ENCODE measurements at regions not wholly inside any gene's neighbourhood (a gene's known extent, or its start where the extent isn't known, plus 50 kb on each side); places are given as distances from the start of the nearest gene placed in this dataset.

DNA sequence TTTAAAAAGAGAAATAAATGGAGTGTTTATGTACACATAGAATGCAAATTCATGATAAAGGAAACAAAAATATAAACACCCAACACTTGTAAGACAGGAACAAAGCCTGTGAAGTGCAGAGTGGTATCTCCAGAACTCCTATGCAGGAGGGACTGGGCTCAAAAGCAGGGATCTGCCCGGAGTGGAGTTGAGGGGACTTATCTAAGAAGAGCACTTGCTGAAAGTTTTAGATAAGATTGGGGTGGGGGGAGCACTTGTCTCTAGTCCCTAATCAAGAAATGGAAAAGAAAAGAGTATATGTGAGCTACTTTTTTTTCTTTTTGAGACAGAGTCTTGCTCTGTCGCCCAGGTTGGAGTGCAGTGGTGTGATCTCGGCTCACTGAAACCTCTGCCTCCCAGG is 840.4 kb downstream of the MAT2B start:
- Mint-ChIP-seq H3K9me3 (peaks cover 0 to 10% (median 2%) of the 10 kb centered on the region in 7 donors), H3K4me1 (no peaks in the 10 kb centered on the region), H3K27ac (no peak overlapping the region), H3K4me3 (no peak overlapping the region), H3K36me3 (no peaks in the 10 kb centered on the region), H3K27me3 (ENCODE audit: low read depth in 3 of 3) (peaks cover 1 to 2% (median 2%) of the 10 kb centered on the region in 3 donors)
- H3K4me3 ChIP-seq (replicated peaks in 1 of 3; ENCODE audit: low read depth in 2 of 3, low read length in 3 of 3): no peak overlapping the region
- no peaks in the 10 kb centered on the region for H3K9me3 ChIP-seq (replicated peaks in 1 of 2; ENCODE audit: control insufficient read depth in 1 of 2, insufficient read depth in 1 of 2, low read length in 2 of 2)
- no peak for TF ChIP-seq CTCF (IDR thresholded peaks at IDR 0.05)
- H3K9ac ChIP-seq (ENCODE audit: insufficient read depth, low read length, poor library complexity, severe bottlenecking): no peak overlapping the region
- intact Hi-C loops (cut with micrococcal nuclease): no loop called here
- H4K20me1 ChIP-seq (ENCODE audit: insufficient read depth, low read length): no peaks in the 10 kb centered on the region
- no peaks in the 10 kb centered on the region for H3K36me3 ChIP-seq (replicated peaks in 1 of 2; ENCODE audit: control insufficient read depth in 1 of 2, insufficient read depth in 2 of 2, low read length in 2 of 2)
- no peaks in the 10 kb centered on the region for H3K27me3 ChIP-seq (ENCODE audit: control insufficient read depth in 2 of 2, insufficient read depth in 2 of 2, low read length in 2 of 2)
- 83% methylated on average over 1 of the region's 3 CpGs for WGBS (ENCODE audit: insufficient coverage)
- no peaks in the 10 kb centered on the region for H3K4me1 ChIP-seq (ENCODE audit: control insufficient read depth in 1 of 2, insufficient read depth in 2 of 2, low read length in 2 of 2)
- no peak for DNase-seq
- no peak overlapping the region for H3K4me2 ChIP-seq (replicated peaks; ENCODE audit: extremely low read depth, low read length, poor library complexity, severe bottlenecking)
- no peaks in the 10 kb centered on the region for H3K79me2 ChIP-seq (ENCODE audit: insufficient read depth, low read length)
- H3K27ac ChIP-seq (ENCODE audit: low read depth in 1 of 2, low read length in 2 of 2): no peak overlapping the region
- H2AFZ ChIP-seq (ENCODE audit: insufficient read depth, low read depth, low read length, poor library complexity, severe bottlenecking): no peak overlapping the region

DNA sequence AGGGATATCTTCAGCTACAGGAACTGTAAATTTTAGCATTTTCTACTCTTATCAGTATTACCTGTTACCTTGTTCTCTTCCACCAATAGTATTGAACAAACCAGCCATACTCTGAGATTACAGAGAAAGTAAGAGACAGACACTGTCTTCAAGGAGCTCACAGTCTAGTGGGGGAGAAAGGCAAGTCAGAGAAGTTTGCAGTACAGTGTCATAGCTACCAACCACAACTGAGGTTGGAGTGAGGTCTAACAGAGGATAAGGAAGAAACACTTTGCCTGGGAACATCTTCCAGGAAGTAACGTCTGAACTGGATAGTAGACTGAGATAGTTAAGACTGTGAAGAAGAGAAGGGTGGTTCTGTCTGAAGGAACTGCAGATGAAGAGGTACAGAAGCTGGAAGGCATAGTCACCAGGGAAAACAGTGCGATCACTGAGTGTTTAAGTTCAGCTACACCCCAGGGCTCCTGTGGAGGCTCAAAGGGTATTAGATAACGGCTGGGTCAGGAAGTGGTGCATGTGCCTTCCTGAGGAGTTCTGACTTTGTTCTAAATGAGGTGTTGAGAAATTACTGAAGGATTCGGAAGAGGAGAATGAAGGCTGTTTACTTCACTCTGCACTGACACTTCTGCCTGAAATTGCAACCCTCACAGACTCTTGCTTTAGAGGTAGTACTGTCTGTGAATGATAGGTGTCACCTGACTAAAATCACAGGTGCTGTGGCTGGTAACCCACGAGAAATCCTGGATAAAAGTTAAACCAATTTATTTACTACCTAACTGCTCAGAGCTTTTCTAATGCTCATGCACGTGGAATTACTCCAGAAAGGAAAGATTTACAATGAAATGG is 841.6 kb downstream of the MAT2B start:
- no peak overlapping the region for H3K27ac Mint-ChIP-seq

More for the DNA sequence above, 841.6 kb downstream of the MAT2B start:
- no peaks in the 10 kb centered on the region for H3K36me3 ChIP-seq (replicated peaks in 1 of 2; ENCODE audit: control insufficient read depth in 1 of 2, insufficient read depth in 2 of 2, low read length in 2 of 2)
- intact Hi-C loops (cut with micrococcal nuclease): no loop called here
- H3K27me3 Mint-ChIP-seq (ENCODE audit: low read depth in 3 of 3): peaks cover 0 to 2% (median 1%) of the 10 kb centered on the region in 3 donors
- WGBS (ENCODE audit: insufficient coverage): 26% methylated on average over 3 of the region's 6 CpGs
- no peaks in the 10 kb centered on the region for H3K27me3 ChIP-seq (ENCODE audit: control insufficient read depth in 2 of 2, insufficient read depth in 2 of 2, low read length in 2 of 2)
- H3K4me3 Mint-ChIP-seq: no peak overlapping the region
- H3K36me3 Mint-ChIP-seq: no peaks in the 10 kb centered on the region
- no peak overlapping the region for H3K9ac ChIP-seq (ENCODE audit: insufficient read depth, low read length, poor library complexity, severe bottlenecking)
- no peak overlapping the region for H3K27ac ChIP-seq (ENCODE audit: low read depth in 1 of 2, low read length in 2 of 2)
- H3K9me3 ChIP-seq (replicated peaks in 1 of 2; ENCODE audit: control insufficient read depth in 1 of 2, insufficient read depth in 1 of 2, low read length in 2 of 2): no peaks in the 10 kb centered on the region
- no peaks in the 10 kb centered on the region for H3K4me1 ChIP-seq (ENCODE audit: control insufficient read depth in 1 of 2, insufficient read depth in 2 of 2, low read length in 2 of 2)
- no peak for TF ChIP-seq CTCF (IDR thresholded peaks at IDR 0.05)
- no peaks in the 10 kb centered on the region for H3K79me2 ChIP-seq (ENCODE audit: insufficient read depth, low read length)
- no peak for DNase-seq
- no peak overlapping the region for H2AFZ ChIP-seq (ENCODE audit: insufficient read depth, low read depth, low read length, poor library complexity, severe bottlenecking)
- peaks cover 0 to 11% (median 2%) of the 10 kb centered on the region in 7 donors for H3K9me3 Mint-ChIP-seq
- no peak overlapping the region for H3K4me3 ChIP-seq (replicated peaks in 1 of 3; ENCODE audit: low read depth in 2 of 3, low read length in 3 of 3)
- no peaks in the 10 kb centered on the region for H3K4me1 Mint-ChIP-seq
- no peak overlapping the region for H3K4me2 ChIP-seq (replicated peaks; ENCODE audit: extremely low read depth, low read length, poor library complexity, severe bottlenecking)
- no peaks in the 10 kb centered on the region for H4K20me1 ChIP-seq (ENCODE audit: insufficient read depth, low read length)

Data from CD14-positive monocyte (primary cell).